ENCODE measurements at regions not wholly inside any gene's neighbourhood (a gene's known extent, or its start where the extent isn't known, plus 50 kb on each side); places are given as distances from the start of the nearest gene placed in this dataset.

DNA sequence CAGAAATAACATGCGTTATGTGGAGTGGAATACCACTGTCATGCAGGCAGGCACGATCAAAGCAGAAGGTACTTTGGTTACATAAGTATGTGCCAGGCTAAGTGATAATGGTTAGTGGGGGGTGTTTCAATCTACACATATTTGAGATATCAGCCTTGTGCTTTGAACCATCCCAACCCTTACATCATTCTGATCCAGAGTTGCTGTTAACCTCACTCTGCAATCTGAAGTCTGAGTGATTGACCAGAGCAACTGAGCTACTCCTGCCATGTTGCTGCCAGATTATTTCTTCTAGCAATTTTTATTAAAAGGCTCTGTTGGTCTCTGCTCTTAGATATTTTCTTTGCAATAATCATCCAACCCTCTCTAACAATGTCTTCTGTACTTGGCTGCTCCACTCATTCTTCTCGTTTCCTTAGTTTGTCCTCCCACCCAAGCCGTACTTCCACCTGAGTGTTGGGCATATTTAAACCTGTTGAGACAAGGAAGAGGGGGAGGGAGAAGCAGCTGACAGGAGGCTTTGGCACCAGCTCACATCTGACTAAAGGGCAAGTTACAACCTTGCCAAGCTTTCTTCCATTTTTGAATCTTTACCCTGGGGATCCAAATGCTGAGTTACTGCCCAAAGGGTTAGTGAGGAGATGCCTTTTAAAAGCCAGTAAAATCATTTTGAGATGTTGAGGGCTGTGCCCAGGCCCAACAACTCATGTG lies 114.1 kb upstream of the SESN3 start:
- Mint-ChIP-seq H3K27ac (no peak overlapping the region), H3K36me3 (peaks cover 8% of the 10 kb centered on the region), H3K9me3 (peaks cover 4 to 8% of the 10 kb centered on the region in 2 donors), H3K4me1 (no peaks in the 10 kb centered on the region), H3K27me3 (ENCODE audit: low read depth in 2 of 2) (peaks cover 0 to 4% of the 10 kb centered on the region in 2 donors), H3K4me3 (no peak overlapping the region)
- Histone ChIP-seq H3K27ac (ENCODE audit: low read length) (no peak overlapping the region), H3K4me1 (ENCODE audit: control insufficient read depth, insufficient read depth, low read length) (no peaks in the 10 kb centered on the region), H3K27me3 (ENCODE audit: control insufficient read depth, insufficient read depth, low read length) (no peaks in the 10 kb centered on the region), H3K9me3 (ENCODE audit: control insufficient read depth, insufficient read depth, low read length) (no peaks in the 10 kb centered on the region), H3K4me3 (ENCODE audit: low read length) (no peak overlapping the region), H3K36me3 (ENCODE audit: control insufficient read depth, insufficient read depth, low read length) (no peaks in the 10 kb centered on the region)
- intact Hi-C loops (cut with micrococcal nuclease), result no loop called here
- WGBS (ENCODE audit: insufficient coverage), result 98% methylated on average over 3 of the region's 4 CpGs
- no peak for DNase-seq
- TF ChIP-seq, protein P1, sequence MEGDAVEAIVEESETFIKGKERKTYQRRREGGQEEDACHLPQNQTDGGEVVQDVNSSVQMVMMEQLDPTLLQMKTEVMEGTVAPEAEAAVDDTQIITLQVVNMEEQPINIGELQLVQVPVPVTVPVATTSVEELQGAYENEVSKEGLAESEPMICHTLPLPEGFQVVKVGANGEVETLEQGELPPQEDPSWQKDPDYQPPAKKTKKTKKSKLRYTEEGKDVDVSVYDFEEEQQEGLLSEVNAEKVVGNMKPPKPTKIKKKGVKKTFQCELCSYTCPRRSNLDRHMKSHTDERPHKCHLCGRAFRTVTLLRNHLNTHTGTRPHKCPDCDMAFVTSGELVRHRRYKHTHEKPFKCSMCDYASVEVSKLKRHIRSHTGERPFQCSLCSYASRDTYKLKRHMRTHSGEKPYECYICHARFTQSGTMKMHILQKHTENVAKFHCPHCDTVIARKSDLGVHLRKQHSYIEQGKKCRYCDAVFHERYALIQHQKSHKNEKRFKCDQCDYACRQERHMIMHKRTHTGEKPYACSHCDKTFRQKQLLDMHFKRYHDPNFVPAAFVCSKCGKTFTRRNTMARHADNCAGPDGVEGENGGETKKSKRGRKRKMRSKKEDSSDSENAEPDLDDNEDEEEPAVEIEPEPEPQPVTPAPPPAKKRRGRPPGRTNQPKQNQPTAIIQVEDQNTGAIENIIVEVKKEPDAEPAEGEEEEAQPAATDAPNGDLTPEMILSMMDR (IDR thresholded peaks at IDR 0.05), result no peak
- ATAC-seq, result no peak

DNA sequence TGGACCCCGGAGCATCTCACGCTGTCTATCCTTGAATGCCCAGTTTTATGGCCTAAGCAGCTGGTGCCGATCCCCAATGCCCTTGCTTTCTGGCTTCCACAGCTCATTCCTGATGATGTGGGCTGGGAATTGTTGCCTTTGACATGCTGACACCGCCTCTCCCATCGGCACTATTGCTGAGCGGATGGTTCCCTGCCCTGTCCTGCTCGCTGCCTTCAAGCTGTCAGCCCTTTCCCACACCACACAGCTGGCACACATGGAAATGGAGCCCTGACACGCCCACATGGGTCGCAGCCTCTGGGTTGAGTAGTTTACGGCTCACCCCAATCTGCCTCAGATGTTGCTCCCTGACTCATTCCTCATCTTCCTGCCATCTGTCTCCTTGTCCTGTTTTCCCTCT lies 110.2 kb upstream of the SESN3 start:
- H3K36me3 ChIP-seq (ENCODE audit: control insufficient read depth, insufficient read depth, low read length), result no peaks in the 10 kb centered on the region
- Mint-ChIP-seq H3K36me3 (no peaks in the 10 kb centered on the region), H3K27ac (no peak overlapping the region), H3K4me3 (no peak overlapping the region), H3K4me1 (peaks cover 0 to 2% of the 10 kb centered on the region in 2 donors), H3K9me3 (no peaks in the 10 kb centered on the region), H3K27me3 (ENCODE audit: low read depth in 2 of 2) (no peaks in the 10 kb centered on the region)
- intact Hi-C loops (cut with micrococcal nuclease), result no loop called here
- no peaks in the 10 kb centered on the region for H3K27me3 ChIP-seq (ENCODE audit: control insufficient read depth, insufficient read depth, low read length)
- peaks cover 4% of the 10 kb centered on the region for H3K4me1 ChIP-seq (ENCODE audit: control insufficient read depth, insufficient read depth, low read length)
- 94% methylated on average over 10 of the region's 10 CpGs for WGBS (ENCODE audit: insufficient coverage)
- no peak overlapping the region for H3K4me3 ChIP-seq (ENCODE audit: low read length)
- no peak for DNase-seq
- H3K9me3 ChIP-seq (ENCODE audit: control insufficient read depth, insufficient read depth, low read length), result no peaks in the 10 kb centered on the region
- no peak overlapping the region for H3K27ac ChIP-seq (ENCODE audit: low read length)
- TF ChIP-seq, protein P1 (IDR thresholded peaks at IDR 0.05), result no peak
- ATAC-seq, result no peak

DNA sequence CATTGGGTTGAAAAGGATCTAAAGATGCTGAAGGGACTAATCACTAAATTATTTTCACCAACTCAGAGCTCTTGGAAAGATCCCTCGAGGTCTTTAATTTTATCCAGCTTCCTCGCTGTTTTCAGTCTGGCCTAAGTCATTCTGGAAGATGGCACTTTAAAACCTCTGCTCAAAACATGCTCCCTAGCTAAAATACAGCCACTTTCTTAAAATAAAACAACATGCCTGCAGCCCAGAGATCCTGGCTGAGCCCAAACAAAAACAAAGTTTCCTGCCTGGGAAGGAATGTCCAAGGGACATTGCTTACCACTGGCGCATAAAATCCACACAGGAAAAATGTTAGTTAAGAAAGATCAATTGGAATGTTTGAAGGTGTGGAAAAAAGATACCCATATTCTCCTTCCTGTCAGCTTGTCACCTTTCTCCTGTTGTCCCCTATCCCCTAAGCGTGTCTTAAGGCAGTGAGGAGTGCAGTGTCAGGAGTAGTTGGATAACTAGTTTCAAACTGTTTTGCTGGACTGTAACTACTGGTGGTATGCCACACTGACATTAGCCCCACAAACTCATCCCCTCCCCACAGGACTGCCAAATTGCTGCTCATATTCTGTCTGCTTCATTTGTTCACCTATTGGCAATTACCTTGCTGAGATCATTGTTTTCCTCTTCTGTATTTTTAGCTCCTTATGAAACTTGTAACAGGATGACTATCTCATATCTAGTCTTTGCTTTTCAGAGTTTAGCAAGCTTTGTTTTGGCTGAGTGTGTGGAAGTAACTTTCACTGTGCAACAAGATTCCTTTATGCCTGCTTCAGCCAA lies 108.3 kb upstream of the SESN3 start:
- TF ChIP-seq, protein P1 (IDR thresholded peaks at IDR 0.05), result no peak

More for the DNA sequence above, 108.3 kb upstream of the SESN3 start:
- Mint-ChIP-seq H3K9me3 (no peaks in the 10 kb centered on the region), H3K27ac (no peak overlapping the region), H3K27me3 (ENCODE audit: low read depth in 2 of 2) (no peaks in the 10 kb centered on the region), H3K4me1 (peaks cover 0 to 6% of the 10 kb centered on the region in 2 donors), H3K36me3 (no peaks in the 10 kb centered on the region), H3K4me3 (no peak overlapping the region)
- Histone ChIP-seq H3K27me3 (ENCODE audit: control insufficient read depth, insufficient read depth, low read length) (no peaks in the 10 kb centered on the region), H3K4me1 (ENCODE audit: control insufficient read depth, insufficient read depth, low read length) (peaks cover 7% of the 10 kb centered on the region), H3K4me3 (ENCODE audit: low read length) (no peak overlapping the region), H3K27ac (ENCODE audit: low read length) (no peak overlapping the region), H3K9me3 (ENCODE audit: control insufficient read depth, insufficient read depth, low read length) (no peaks in the 10 kb centered on the region), H3K36me3 (ENCODE audit: control insufficient read depth, insufficient read depth, low read length) (no peaks in the 10 kb centered on the region)
- intact Hi-C loops (cut with micrococcal nuclease), result no loop called here
- 92% methylated on average over 3 of the region's 4 CpGs for WGBS (ENCODE audit: insufficient coverage)
- ATAC-seq, result no peak
- DNase-seq, result no peak
